H9 (cell line): ENCODE measurements at regions not wholly inside any gene's neighbourhood (a gene's known extent, or its start where the extent isn't known, plus 50 kb on each side); places are given as distances from the start of the nearest gene placed in this dataset.

ENCODE experiments used
- DNase-seq: peaks from one replicate; pipeline ENCODE4 v3.0.0-alpha.2; 2017
- H2AFZ ChIP-seq: one replicate; pipeline ENCODE4 v1.6.1; 2013; ENCODE audit warnings: mild to moderate bottlenecking, low read length, control low read depth, moderate library complexity
- H2AK5ac ChIP-seq: 2 replicates; pipeline ENCODE4 v1.6.1; 2013; ENCODE audit warnings: low read length, control low read depth, mixed read lengths; ENCODE audit not compliant: insufficient read length
- H2BK120ac ChIP-seq: one replicate; pipeline ENCODE4 v1.6.1; 2013; ENCODE audit warnings: low read depth, mild to moderate bottlenecking, low read length, control low read depth, inconsistent platforms; ENCODE audit not compliant: poor library complexity, severe bottlenecking
- H2BK12ac ChIP-seq: 2 replicates; pipeline ENCODE4 v1.6.1; 2013; ENCODE audit warnings: low read length, control low read depth, mixed read lengths, low read depth; ENCODE audit not compliant: insufficient read length
- H2BK15ac ChIP-seq: 2 replicates; pipeline ENCODE4 v1.6.1; 2013; ENCODE audit warnings: low read depth, low read length, control low read depth
- H2BK20ac ChIP-seq: one replicate; pipeline ENCODE4 v1.6.1; 2013; ENCODE audit warnings: low read depth, mild to moderate bottlenecking, low read length, control low read depth, inconsistent platforms; ENCODE audit not compliant: poor library complexity, severe bottlenecking
- H2BK5ac ChIP-seq: 2 replicates; pipeline ENCODE4 v1.6.1; 2013; ENCODE audit warnings: low read length, control low read depth, mixed read lengths; ENCODE audit not compliant: insufficient read length
- H3K14ac ChIP-seq: 2 replicates; pipeline ENCODE4 v1.6.1; 2013; ENCODE audit warnings: low read length, control low read depth; ENCODE audit not compliant: insufficient read depth
- H3K18ac ChIP-seq: 2 replicates; pipeline ENCODE4 v1.6.1; 2013; ENCODE audit warnings: low read depth, mild to moderate bottlenecking, mixed read lengths, low read length, control low read depth; ENCODE audit not compliant: insufficient read length
- H3K23ac ChIP-seq: 2 replicates; pipeline ENCODE4 v1.6.1; 2013; ENCODE audit warnings: low read length, control low read depth, mixed read lengths, low read depth; ENCODE audit not compliant: insufficient read length
- H3K23me2 ChIP-seq: 2 replicates; pipeline ENCODE4 v1.6.1; 2013; ENCODE audit warnings: low read depth, mild to moderate bottlenecking, mixed read lengths, low read length, control low read depth; ENCODE audit not compliant: insufficient read length, poor library complexity, severe bottlenecking
- H3K27ac ChIP-seq: 2 replicates; pipeline ENCODE4 v1.5.1; 2013; ENCODE audit warnings: low read length, control low read depth, mixed read lengths, low read depth; ENCODE audit not compliant: insufficient read length
- H3K27me3 ChIP-seq: 2 replicates; pipeline ENCODE4 v1.6.1; 2013; ENCODE audit warnings: low read length, control low read depth, inconsistent platforms; ENCODE audit not compliant: insufficient read depth
- H3K4ac ChIP-seq: 2 replicates; pipeline ENCODE4 v1.6.1; 2013; ENCODE audit warnings: low read depth, mild to moderate bottlenecking, control low read depth, inconsistent platforms, low read length, moderate library complexity
- H3K4me1 ChIP-seq: 2 replicates; pipeline ENCODE4 v1.6.1; 2013; ENCODE audit warnings: low read length, control low read depth, inconsistent platforms; ENCODE audit not compliant: insufficient read depth
- H3K4me2 ChIP-seq: 2 replicates; pipeline ENCODE4 v1.6.1; 2013; ENCODE audit warnings: low read length, control low read depth, mixed read lengths; ENCODE audit not compliant: insufficient read length, insufficient read depth
- H3K56ac ChIP-seq: 2 replicates; pipeline ENCODE4 v1.6.1; 2013; ENCODE audit warnings: low read depth, mild to moderate bottlenecking, mixed read lengths, low read length, control low read depth; ENCODE audit not compliant: insufficient read length
- H3K79me1 ChIP-seq: 2 replicates; pipeline ENCODE4 v1.6.1; 2013; ENCODE audit warnings: low read depth, mild to moderate bottlenecking, moderate library complexity, low read length, control low read depth, inconsistent platforms; ENCODE audit not compliant: insufficient read depth, poor library complexity, severe bottlenecking
- H3K79me2 ChIP-seq: 2 replicates; pipeline ENCODE4 v1.6.1; 2013; ENCODE audit warnings: low read length, control low read depth, inconsistent platforms; ENCODE audit not compliant: insufficient read depth
- H3K9ac ChIP-seq: 2 replicates; pipeline ENCODE4 v1.6.1; 2013; ENCODE audit warnings: low read length, control low read depth, mixed read lengths; ENCODE audit not compliant: insufficient read length; ENCODE audit errors: extremely low read depth
- H3K9me3 ChIP-seq: one replicate; pipeline ENCODE4 v1.6.1; 2013; ENCODE audit warnings: low read depth, low read length, inconsistent platforms; ENCODE audit not compliant: control insufficient read depth
- H3T11ph ChIP-seq: one replicate; pipeline ENCODE4 v1.6.1; 2013; ENCODE audit warnings: mild to moderate bottlenecking, low read length, control low read depth, inconsistent platforms
- H4K20me1 ChIP-seq: one replicate; pipeline ENCODE4 v1.6.1; 2013; ENCODE audit not compliant: control insufficient read depth, insufficient read length, insufficient read depth
- H4K5ac ChIP-seq: 2 replicates; pipeline ENCODE4 v1.6.1; 2013; ENCODE audit warnings: low read depth, mild to moderate bottlenecking, mixed read lengths, low read length, control low read depth; ENCODE audit not compliant: insufficient read length
- H4K8ac ChIP-seq: replicated peaks from 2 replicates; pipeline ENCODE4 v1.6.1; 2013; ENCODE audit warnings: low read length, control low read depth, mixed read lengths, low read depth; ENCODE audit not compliant: insufficient read length
- H4K91ac ChIP-seq: 2 replicates; pipeline ENCODE4 v1.6.1; 2013; ENCODE audit warnings: low read depth, mild to moderate bottlenecking, moderate library complexity, mixed read lengths, low read length, control low read depth; ENCODE audit not compliant: insufficient read length
- H3K27ac Mint-ChIP-seq, 3 experiments: 2 replicates in 2 of 3; 3 replicates in 1 of 3; pipeline ENCODE4 v1.8.0; 2020 to 2021; ENCODE audit warnings: mixed read lengths in 3 of 3, mild to moderate bottlenecking in 1 of 3, moderate library complexity in 1 of 3
- H3K27me3 Mint-ChIP-seq: 2 replicates; pipeline ENCODE4 v1.8.0; 2021; ENCODE audit warnings: low read depth, mild to moderate bottlenecking, moderate library complexity, mixed read lengths
- H3K36me3 Mint-ChIP-seq, 3 experiments: 2 replicates in 2 of 3; 3 replicates in 1 of 3; pipeline ENCODE4 v1.8.0; 2020 to 2021; ENCODE audit warnings: low read depth in 3 of 3, mixed read lengths in 3 of 3; ENCODE audit not compliant: insufficient read depth in 1 of 3
- H3K4me1 Mint-ChIP-seq, 2 experiments: 2 replicates each; pipeline ENCODE4 v1.8.0; 2020; ENCODE audit warnings: mixed read lengths in 2 of 2
- H3K4me3 Mint-ChIP-seq, 2 experiments: 2 replicates in 1 of 2; 3 replicates in 1 of 2; pipeline ENCODE4 v1.8.0; 2020 to 2021; ENCODE audit warnings: mild to moderate bottlenecking in 2 of 2, mixed read lengths in 2 of 2, moderate library complexity in 1 of 2
- H3K9me3 Mint-ChIP-seq, 2 experiments: 2 replicates in 1 of 2; 3 replicates in 1 of 2; pipeline ENCODE4 v1.8.0; 2020; ENCODE audit warnings: mild to moderate bottlenecking in 2 of 2, mixed read lengths in 2 of 2, moderate library complexity in 1 of 2
- WGBS: extraction: QIAGEN DNeasy Blood & Tissue Kit; methylation state at CpG from one replicate; pipeline ENCODE4 v1.1.7; 2013; ENCODE audit warnings: missing lambda C conversion rate, low lambda C conversion rate, mixed read lengths; ENCODE audit not compliant: insufficient read length; ENCODE audit errors: extremely low coverage; 5-methylcytosine and 5-hydroxymethylcytosine counted together
- TF ChIP-seq, protein P1 (sequence below): fragments of 200-600 bp; sonication (generic); conservative IDR thresholded peaks from 3 replicates; pipeline ENCODE4 v1.8.0; 2021; ENCODE audit warnings: antibody characterized with exemption, mild to moderate bottlenecking

DNA sequence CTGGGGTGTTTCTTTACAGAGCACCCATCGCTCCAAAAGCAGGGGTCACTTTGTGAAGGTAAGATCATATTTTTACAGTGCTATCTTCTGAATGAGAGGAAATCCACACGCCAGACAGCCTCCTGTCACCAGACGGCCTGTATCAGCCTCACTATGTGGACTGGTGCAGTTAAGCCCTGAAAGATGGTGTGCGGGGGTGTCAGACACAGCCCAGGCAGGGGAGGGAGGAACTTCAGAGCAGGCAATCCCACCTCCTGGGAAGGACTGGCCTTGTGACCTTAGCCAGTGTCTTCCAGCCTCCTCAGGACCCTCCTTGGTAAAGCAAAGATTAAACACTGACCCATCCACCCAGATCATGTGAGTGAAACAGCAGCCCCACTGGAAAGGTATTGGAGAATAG, 249.4 kb upstream of the CTAGE1 start:
- H3K27me3 Mint-ChIP-seq: peaks cover 1% of the 10 kb centered on the region
- Histone ChIP-seq H2BK12ac (no peak overlapping the region), H3K27ac (no peak overlapping the region), H2BK120ac (no peak overlapping the region), H3K9ac (no peak overlapping the region), H3K79me2 (no peaks in the 10 kb centered on the region), H3K56ac (no peak overlapping the region), H3K23ac (no peak overlapping the region), H4K5ac (no peak overlapping the region), H2BK20ac (no peak overlapping the region), H3K18ac (no peak overlapping the region), H3K14ac (no peak overlapping the region), H4K91ac (no peak overlapping the region), H4K20me1 (no peaks in the 10 kb centered on the region), H2AFZ (no peak overlapping the region), H2BK5ac (no peak overlapping the region), H2BK15ac (no peak overlapping the region), H3K9me3 (no peaks in the 10 kb centered on the region), H3K4me1 (no peaks in the 10 kb centered on the region), H3K4ac (no peak overlapping the region), H4K8ac (no peak overlapping the region), H3K4me2 (no peak overlapping the region), H3K23me2 (no peaks in the 10 kb centered on the region), H3K27me3 (no peaks in the 10 kb centered on the region), H2AK5ac (no peak overlapping the region), H3T11ph (no peak overlapping the region), H3K79me1 (no peaks in the 10 kb centered on the region)
- peaks cover 30% of the 10 kb centered on the region in 2 experiments for H3K9me3 Mint-ChIP-seq
- H3K4me1 Mint-ChIP-seq: no peaks in the 10 kb centered on the region
- peaks cover 0 to 14% (median 4%) of the 10 kb centered on the region in 3 experiments; a peak in 2 of 7 replicates for H3K36me3 Mint-ChIP-seq
- no peak overlapping the region for H3K27ac Mint-ChIP-seq
- no peak overlapping the region for H3K4me3 Mint-ChIP-seq
- TF ChIP-seq, protein P1, sequence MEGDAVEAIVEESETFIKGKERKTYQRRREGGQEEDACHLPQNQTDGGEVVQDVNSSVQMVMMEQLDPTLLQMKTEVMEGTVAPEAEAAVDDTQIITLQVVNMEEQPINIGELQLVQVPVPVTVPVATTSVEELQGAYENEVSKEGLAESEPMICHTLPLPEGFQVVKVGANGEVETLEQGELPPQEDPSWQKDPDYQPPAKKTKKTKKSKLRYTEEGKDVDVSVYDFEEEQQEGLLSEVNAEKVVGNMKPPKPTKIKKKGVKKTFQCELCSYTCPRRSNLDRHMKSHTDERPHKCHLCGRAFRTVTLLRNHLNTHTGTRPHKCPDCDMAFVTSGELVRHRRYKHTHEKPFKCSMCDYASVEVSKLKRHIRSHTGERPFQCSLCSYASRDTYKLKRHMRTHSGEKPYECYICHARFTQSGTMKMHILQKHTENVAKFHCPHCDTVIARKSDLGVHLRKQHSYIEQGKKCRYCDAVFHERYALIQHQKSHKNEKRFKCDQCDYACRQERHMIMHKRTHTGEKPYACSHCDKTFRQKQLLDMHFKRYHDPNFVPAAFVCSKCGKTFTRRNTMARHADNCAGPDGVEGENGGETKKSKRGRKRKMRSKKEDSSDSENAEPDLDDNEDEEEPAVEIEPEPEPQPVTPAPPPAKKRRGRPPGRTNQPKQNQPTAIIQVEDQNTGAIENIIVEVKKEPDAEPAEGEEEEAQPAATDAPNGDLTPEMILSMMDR: no peak
- no peak for DNase-seq
- WGBS: no CpG with 5 or more reads among the region's 4 CpGs
